ENCODE measurements at regions not wholly inside any gene's neighbourhood (a gene's known extent, or its start where the extent isn't known, plus 50 kb on each side); places are given as distances from the start of the nearest gene placed in this dataset.
A peak's percentile ranks its signal among the peaks of the same experiment; 100 is the strongest.

- Histone ChIP-seq H3K36me3 (ENCODE audit: control insufficient read depth in 2 of 3, insufficient read depth in 3 of 3, low read length in 3 of 3) (no peaks in the 10 kb centered on the region), H3K4me3 (ENCODE audit: low read length in 3 of 3) (no peak overlapping the region), H3K27me3 (ENCODE audit: control insufficient read depth, insufficient read depth, low read length) (no peaks in the 10 kb centered on the region), H3K4me1 (ENCODE audit: control insufficient read depth in 2 of 3, insufficient read depth in 2 of 3, low read depth in 1 of 3, low read length in 3 of 3) (no peaks in the 10 kb centered on the region), H3K27ac (ENCODE audit: low read depth in 2 of 2, low read length in 2 of 2) (no peak overlapping the region), H3K9ac (ENCODE audit: low read length in 3 of 3) (no peak overlapping the region), H3K9me3 (ENCODE audit: control insufficient read depth in 2 of 3, insufficient read depth in 1 of 3, low read length in 3 of 3) (no peaks in the 10 kb centered on the region)
- no peak for FAIRE-seq
- intact Hi-C loops (cut with DNase I): no loop called here
- TF ChIP-seq CTCF (IDR thresholded peaks at IDR 0.05; ENCODE audit: borderline replicate concordance, extremely low read depth, insufficient read depth): no peak
- peak in 1 of 5 donors; percentile 32 for DNase-seq
These were observed 104.1 kb downstream of the ATXN7L3B start for GRCh38 chr12:74641694-74642093.

GRCh38 chr12:74644681-74645080 is 107.0 kb downstream of the ATXN7L3B start:
- TF ChIP-seq CTCF (IDR thresholded peaks at IDR 0.05; ENCODE audit: borderline replicate concordance, extremely low read depth, insufficient read depth): no peak
- no peak for DNase-seq
- intact Hi-C loops (cut with DNase I): no loop called here
- no peaks in the 10 kb centered on the region for H3K9me3 ChIP-seq (ENCODE audit: control insufficient read depth in 2 of 3, insufficient read depth in 1 of 3, low read length in 3 of 3)
- H3K27ac ChIP-seq (ENCODE audit: low read depth in 2 of 2, low read length in 2 of 2): no peak overlapping the region
- H3K36me3 ChIP-seq (ENCODE audit: control insufficient read depth in 2 of 3, insufficient read depth in 3 of 3, low read length in 3 of 3): no peaks in the 10 kb centered on the region
- no peak overlapping the region for H3K4me3 ChIP-seq (ENCODE audit: low read length in 3 of 3)
- no peak overlapping the region for H3K9ac ChIP-seq (ENCODE audit: low read length in 3 of 3)
- FAIRE-seq: no peak
- no peaks in the 10 kb centered on the region for H3K4me1 ChIP-seq (ENCODE audit: control insufficient read depth in 2 of 3, insufficient read depth in 2 of 3, low read depth in 1 of 3, low read length in 3 of 3)
- no peaks in the 10 kb centered on the region for H3K27me3 ChIP-seq (ENCODE audit: control insufficient read depth, insufficient read depth, low read length)

GRCh38 chr12:74646831-74647230 is 109.2 kb downstream of the ATXN7L3B start:
- no peak overlapping the region for H3K9ac ChIP-seq (ENCODE audit: low read length in 3 of 3)
- DNase-seq: peak in 2 of 5 donors; percentile 7 to 20
- no peaks in the 10 kb centered on the region for H3K36me3 ChIP-seq (ENCODE audit: control insufficient read depth in 2 of 3, insufficient read depth in 3 of 3, low read length in 3 of 3)
- intact Hi-C loops (cut with DNase I): no loop called here
- no peak overlapping the region for H3K4me3 ChIP-seq (ENCODE audit: low read length in 3 of 3)
- no peak for TF ChIP-seq CTCF (IDR thresholded peaks at IDR 0.05; ENCODE audit: borderline replicate concordance, extremely low read depth, insufficient read depth)
- H3K9me3 ChIP-seq (ENCODE audit: control insufficient read depth in 2 of 3, insufficient read depth in 1 of 3, low read length in 3 of 3): no peaks in the 10 kb centered on the region
- no peaks in the 10 kb centered on the region for H3K4me1 ChIP-seq (ENCODE audit: control insufficient read depth in 2 of 3, insufficient read depth in 2 of 3, low read depth in 1 of 3, low read length in 3 of 3)
- no peak overlapping the region for H3K27ac ChIP-seq (ENCODE audit: low read depth in 2 of 2, low read length in 2 of 2)
- H3K27me3 ChIP-seq (ENCODE audit: control insufficient read depth, insufficient read depth, low read length): no peaks in the 10 kb centered on the region
- peak; percentile 17 for FAIRE-seq

GRCh38 chr12:74647256-74647655 is 109.6 kb downstream of the ATXN7L3B start:
- FAIRE-seq (no peak), DNase-seq (no peak)
- no peak overlapping the region for H3K9ac ChIP-seq (ENCODE audit: low read length in 3 of 3)
- no peaks in the 10 kb centered on the region for H3K36me3 ChIP-seq (ENCODE audit: control insufficient read depth in 2 of 3, insufficient read depth in 3 of 3, low read length in 3 of 3)
- H3K4me3 ChIP-seq (ENCODE audit: low read length in 3 of 3): no peak overlapping the region
- no peak overlapping the region for H3K27ac ChIP-seq (ENCODE audit: low read depth in 2 of 2, low read length in 2 of 2)
- TF ChIP-seq CTCF (IDR thresholded peaks at IDR 0.05; ENCODE audit: borderline replicate concordance, extremely low read depth, insufficient read depth): no peak
- no peaks in the 10 kb centered on the region for H3K4me1 ChIP-seq (ENCODE audit: control insufficient read depth in 2 of 3, insufficient read depth in 2 of 3, low read depth in 1 of 3, low read length in 3 of 3)
- H3K27me3 ChIP-seq (ENCODE audit: control insufficient read depth, insufficient read depth, low read length): no peaks in the 10 kb centered on the region
- no peaks in the 10 kb centered on the region for H3K9me3 ChIP-seq (ENCODE audit: control insufficient read depth in 2 of 3, insufficient read depth in 1 of 3, low read length in 3 of 3)
- intact Hi-C loops (cut with DNase I): no loop called here
